Neural crest cell (in vitro differentiated cells): ENCODE measurements at regions not wholly inside any gene's neighbourhood (a gene's known extent, or its start where the extent isn't known, plus 50 kb on each side); places are given as distances from the start of the nearest gene placed in this dataset.

Experiments
- DNase-seq: peaks from one replicate; pipeline ENCODE4 v3.0.0; 2021; ENCODE audit warnings: low read depth, mixed read lengths, low spot score
- H3K27ac Mint-ChIP-seq: one replicate; pipeline ENCODE4 v1.8.0; 2021; ENCODE audit warnings: mild to moderate bottlenecking, mixed read lengths; ENCODE audit not compliant: unreplicated experiment
- H3K27me3 Mint-ChIP-seq: 2 replicates; pipeline ENCODE4 v1.8.0; 2021; ENCODE audit warnings: low read depth, mild to moderate bottlenecking, mixed read lengths
- H3K36me3 Mint-ChIP-seq: 2 replicates; pipeline ENCODE4 v1.8.0; 2021; ENCODE audit warnings: low read depth, mild to moderate bottlenecking, mixed read lengths
- H3K4me1 Mint-ChIP-seq: 2 replicates; pipeline ENCODE4 v1.8.0; 2021; ENCODE audit warnings: mixed read lengths
- H3K4me3 Mint-ChIP-seq: one replicate; pipeline ENCODE4 v1.8.0; 2021; ENCODE audit warnings: mild to moderate bottlenecking, mixed read lengths
- H3K9me3 Mint-ChIP-seq: 2 replicates; pipeline ENCODE4 v1.8.0; 2021; ENCODE audit warnings: mixed read lengths
- CTCF ChIP-seq: fragments of 200-600 bp; sonication (generic); conservative IDR thresholded peaks from 2 replicates; pipeline ENCODE4 v1.5.0; 2021; ENCODE audit warnings: antibody characterized with exemption, mild to moderate bottlenecking

GRCh38 chr5:92181656-92182055 lies 798.5 kb upstream of the ARRDC3 start:
- no peaks in the 10 kb centered on the region for H3K27me3 Mint-ChIP-seq
- H3K27ac Mint-ChIP-seq: no peak overlapping the region
- TF ChIP-seq CTCF: no peak
- no peaks in the 10 kb centered on the region for H3K36me3 Mint-ChIP-seq
- H3K4me1 Mint-ChIP-seq: no peaks in the 10 kb centered on the region
- no peak overlapping the region for H3K4me3 Mint-ChIP-seq
- no peak for DNase-seq
- no peaks in the 10 kb centered on the region for H3K9me3 Mint-ChIP-seq

- no peak for DNase-seq
- Mint-ChIP-seq H3K4me1 (no peaks in the 10 kb centered on the region), H3K27ac (no peak overlapping the region), H3K9me3 (no peaks in the 10 kb centered on the region), H3K27me3 (no peaks in the 10 kb centered on the region), H3K36me3 (no peaks in the 10 kb centered on the region), H3K4me3 (no peak overlapping the region)
- no peak for TF ChIP-seq CTCF
Observed at GRCh38 chr5:92180391-92180790, 797.3 kb upstream of the ARRDC3 start.

DNA sequence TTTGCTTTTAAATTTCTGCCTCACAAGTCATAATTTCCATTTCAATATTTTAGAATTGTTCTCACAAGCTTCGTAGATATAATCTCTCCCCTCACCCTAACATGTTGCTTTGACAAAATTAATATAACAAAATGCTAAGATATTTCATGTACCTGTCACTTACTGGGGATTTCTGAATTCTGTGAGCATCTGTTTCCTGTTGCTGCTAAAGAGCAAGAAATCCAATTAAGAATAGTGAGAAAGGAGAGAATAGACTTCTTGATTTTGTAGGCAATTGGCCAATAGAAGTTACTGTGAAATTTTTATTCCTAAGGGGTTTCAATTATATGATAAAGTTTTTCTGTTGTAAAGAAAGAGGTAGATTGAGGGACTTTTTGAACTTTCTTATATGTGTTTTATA lies 796.5 kb upstream of the ARRDC3 start:
- Mint-ChIP-seq H3K36me3 (no peaks in the 10 kb centered on the region), H3K4me3 (no peak overlapping the region), H3K9me3 (no peaks in the 10 kb centered on the region), H3K4me1 (no peaks in the 10 kb centered on the region), H3K27ac (no peak overlapping the region), H3K27me3 (no peaks in the 10 kb centered on the region)
- DNase-seq: no peak
- no peak for TF ChIP-seq CTCF

DNA sequence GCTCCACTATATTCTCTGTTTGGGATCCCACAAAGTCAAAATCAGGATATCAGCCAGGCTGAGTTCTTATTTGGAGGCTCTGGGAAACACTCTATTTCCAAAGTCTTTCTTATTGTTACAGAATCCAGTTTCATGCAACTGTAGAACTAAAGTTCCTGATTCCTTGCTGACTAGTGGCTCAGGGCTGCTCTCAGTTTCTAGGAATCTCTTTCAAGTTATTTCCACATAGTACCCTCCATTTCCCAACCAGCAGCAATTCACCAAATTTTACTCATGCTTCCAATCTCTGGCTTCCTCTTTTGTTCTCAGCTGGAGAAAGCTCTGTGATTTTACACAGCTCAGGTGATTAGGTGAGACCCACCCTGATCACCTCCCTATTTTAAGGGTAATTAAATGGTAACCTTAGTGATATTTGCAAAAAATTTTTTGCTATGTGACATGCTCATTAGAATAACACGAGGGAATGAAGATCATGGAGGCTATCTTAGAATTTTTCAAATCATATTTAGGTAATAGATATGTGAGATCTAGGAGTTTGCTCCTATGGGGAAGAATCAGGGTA lies 794.9 kb upstream of the ARRDC3 start:
- no peaks in the 10 kb centered on the region for H3K36me3 Mint-ChIP-seq
- H3K4me1 Mint-ChIP-seq: no peaks in the 10 kb centered on the region
- no peak for TF ChIP-seq CTCF
- no peak overlapping the region for H3K27ac Mint-ChIP-seq
- no peak for DNase-seq
- no peaks in the 10 kb centered on the region for H3K9me3 Mint-ChIP-seq
- no peaks in the 10 kb centered on the region for H3K27me3 Mint-ChIP-seq
- H3K4me3 Mint-ChIP-seq: no peak overlapping the region

GRCh38 chr5:92163906-92164305 lies 780.8 kb upstream of the ARRDC3 start:
- Mint-ChIP-seq H3K27ac (no peak overlapping the region), H3K27me3 (no peaks in the 10 kb centered on the region), H3K9me3 (peaks cover 5% of the 10 kb centered on the region), H3K4me1 (no peaks in the 10 kb centered on the region), H3K4me3 (no peak overlapping the region), H3K36me3 (peaks cover 2% of the 10 kb centered on the region)
- no peak for DNase-seq
- no peak for TF ChIP-seq CTCF

DNA sequence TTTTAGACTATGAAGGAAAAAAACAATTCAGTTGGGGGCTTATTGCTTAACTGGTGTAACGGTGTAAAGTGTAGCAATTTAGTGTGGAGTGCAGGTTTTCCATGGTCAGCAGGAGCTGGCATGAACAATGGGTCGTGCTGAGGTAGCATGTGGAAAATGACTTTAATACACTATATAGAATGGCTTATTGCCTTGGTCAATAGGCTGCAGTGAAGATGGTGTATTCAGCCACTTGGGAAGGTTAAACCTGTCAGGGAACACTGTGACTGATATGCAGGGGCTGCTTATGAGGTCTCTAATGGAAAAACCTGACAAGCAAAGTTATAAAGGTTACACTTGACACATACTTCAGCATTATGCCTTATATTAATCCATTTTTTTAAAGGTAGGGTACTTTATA lies 764.7 kb upstream of the ARRDC3 start:
- Mint-ChIP-seq H3K27me3 (no peaks in the 10 kb centered on the region), H3K4me3 (peak overlapping the region; percentile 22)

More for the DNA sequence above, 764.7 kb upstream of the ARRDC3 start:
- Mint-ChIP-seq H3K9me3 (no peaks in the 10 kb centered on the region), H3K36me3 (no peaks in the 10 kb centered on the region), H3K4me1 (peaks cover 41% of the 10 kb centered on the region), H3K27ac (peak overlapping the region; percentile 16)
- DNase-seq: no peak
- TF ChIP-seq CTCF: no peak
